ENCODE measurements at regions not wholly inside any gene's neighbourhood (a gene's known extent, or its start where the extent isn't known, plus 50 kb on each side); places are given as distances from the start of the nearest gene placed in this dataset.

DNA sequence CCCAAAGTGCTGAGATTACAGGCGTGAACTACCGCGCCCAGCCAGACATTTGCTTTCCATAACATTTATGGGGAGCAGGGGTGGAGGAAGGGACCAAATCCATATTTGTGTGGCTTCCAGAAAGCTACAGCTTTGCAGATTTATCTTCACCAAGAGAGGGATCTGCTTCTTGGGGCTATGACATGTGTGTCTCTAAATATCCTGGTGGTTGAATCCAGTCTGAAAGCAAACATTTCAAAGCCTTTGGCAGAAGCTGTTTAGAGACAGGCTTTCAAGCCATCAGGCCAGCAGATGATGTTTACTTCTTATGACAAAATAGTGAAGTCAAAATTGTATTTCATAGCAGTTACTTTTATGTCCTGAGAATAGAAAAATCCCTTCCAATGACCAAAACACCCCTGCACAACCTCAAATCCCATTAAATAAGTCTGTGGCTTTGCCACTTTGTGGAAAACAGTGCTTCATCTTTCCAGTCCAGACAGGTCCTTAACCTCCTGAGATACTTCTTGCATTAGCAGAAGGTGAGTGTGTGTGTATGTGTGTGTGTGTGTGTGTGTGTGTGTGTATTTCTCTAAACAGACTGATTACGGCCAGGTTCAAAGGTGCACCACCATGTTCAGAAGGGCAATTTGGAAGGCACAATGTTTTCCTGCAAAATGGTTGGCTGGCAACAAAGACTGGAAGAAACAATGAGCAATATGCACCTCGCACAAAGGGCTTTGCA lies 191.4 kb upstream of the LRIG1 start:
- DNase-seq (no peak), ATAC-seq (no peak)
- H3K36me3 Mint-ChIP-seq = no peaks in the 10 kb centered on the region
- H3K4me3 Mint-ChIP-seq = no peak overlapping the region
- no peaks in the 10 kb centered on the region for H3K4me1 Mint-ChIP-seq
- peaks cover 7 to 19% (median 16%) of the 10 kb centered on the region in 5 donors for H3K27me3 Mint-ChIP-seq
- no peaks in the 10 kb centered on the region for H3K9me3 Mint-ChIP-seq
- POLR2A ChIA-PET = no interaction called here
- no peak overlapping the region for H3K27ac Mint-ChIP-seq

DNA sequence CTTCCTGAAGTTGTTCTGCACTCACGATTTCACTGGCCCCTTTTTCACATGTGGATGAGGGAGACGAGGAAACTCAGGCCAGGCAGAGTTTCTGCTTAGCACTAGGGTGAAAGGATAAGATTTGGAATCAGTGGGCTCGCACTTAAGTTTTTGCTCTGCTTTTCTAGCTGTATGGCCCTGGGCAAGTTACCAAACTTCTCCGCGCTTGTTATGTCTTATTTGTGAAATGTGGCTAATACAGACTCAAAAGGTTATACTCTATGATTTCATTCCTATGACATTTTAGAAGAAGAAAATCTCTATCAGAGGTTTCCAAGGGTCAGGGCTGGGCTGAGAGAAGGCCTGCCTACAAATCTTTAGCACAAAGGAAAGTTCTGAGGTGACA lies 191.9 kb upstream of the LRIG1 start:
- Mint-ChIP-seq H3K4me1 (no peaks in the 10 kb centered on the region), H3K9me3 (no peaks in the 10 kb centered on the region), H3K27me3 (peaks cover 10 to 19% (median 16%) of the 10 kb centered on the region in 5 donors), H3K4me3 (no peak overlapping the region), H3K36me3 (no peaks in the 10 kb centered on the region), H3K27ac (no peak overlapping the region)
- no peak for ATAC-seq
- POLR2A ChIA-PET = no interaction called here
- no peak for DNase-seq

GRCh38 chr3:66693461-66694031 lies 192.7 kb upstream of the LRIG1 start:
- peaks cover 10 to 19% (median 16%) of the 10 kb centered on the region in 5 donors for H3K27me3 Mint-ChIP-seq
- POLR2A ChIA-PET = interaction anchor here (0.7 kb wide), 1 partner anchor 117 kb away, joined by 3 read pairs; no protein-coding TSS in a partner anchor
- H3K4me3 Mint-ChIP-seq = no peak overlapping the region
- ATAC-seq (no peak), DNase-seq (no peak)
- H3K9me3 Mint-ChIP-seq = no peaks in the 10 kb centered on the region
- H3K4me1 Mint-ChIP-seq = no peaks in the 10 kb centered on the region
- no peaks in the 10 kb centered on the region for H3K36me3 Mint-ChIP-seq
- H3K27ac Mint-ChIP-seq = no peak overlapping the region

DNA sequence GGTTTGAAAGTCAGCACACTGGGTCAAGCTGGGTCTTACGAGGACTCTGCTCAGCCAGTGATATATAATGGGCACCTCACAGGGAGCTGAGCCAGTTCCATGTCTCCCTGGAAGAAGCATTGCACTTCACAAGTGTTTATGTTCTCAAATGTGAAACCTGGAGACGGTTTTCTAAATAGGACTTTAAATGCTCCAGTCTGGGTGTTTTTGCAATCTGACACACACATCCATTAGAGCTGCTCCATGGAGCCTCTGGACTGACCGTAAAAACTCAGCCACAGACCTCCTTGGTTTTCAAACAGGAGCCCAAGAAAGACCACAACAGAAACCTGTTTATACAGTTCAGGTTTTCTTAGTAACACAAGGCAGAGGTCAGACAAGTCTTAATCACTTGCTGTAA lies 201.3 kb upstream of the LRIG1 start:
- no peaks in the 10 kb centered on the region for H3K4me1 Mint-ChIP-seq
- H3K27me3 Mint-ChIP-seq = peaks cover 0 to 2% (median 0%) of the 10 kb centered on the region in 5 donors
- H3K27ac Mint-ChIP-seq = no peak overlapping the region

DNA sequence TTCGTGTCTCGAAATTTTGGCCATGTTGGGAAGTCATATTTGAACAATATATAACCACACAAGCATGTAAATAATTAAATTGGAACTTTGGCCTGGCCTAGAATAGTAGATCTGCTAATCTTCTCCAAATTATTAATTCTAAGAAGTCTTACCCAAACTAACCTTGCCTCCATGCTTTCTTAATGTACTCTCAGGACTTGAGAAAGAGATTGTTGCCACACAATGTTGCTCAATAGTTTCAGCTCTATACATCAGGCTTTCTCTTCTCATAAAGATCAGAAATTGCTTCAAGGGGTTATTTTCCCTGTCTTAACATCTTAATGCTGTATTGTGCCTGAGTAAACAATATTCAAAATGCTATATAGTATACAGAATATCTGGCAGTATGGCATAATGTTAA lies 202.7 kb upstream of the LRIG1 start:
- Mint-ChIP-seq H3K4me1 (no peaks in the 10 kb centered on the region), H3K4me3 (no peak overlapping the region), H3K9me3 (peaks cover 0 to 1% (median 0%) of the 10 kb centered on the region in 9 donors), H3K36me3 (no peaks in the 10 kb centered on the region), H3K27ac (no peak overlapping the region), H3K27me3 (peaks cover 0 to 6% (median 3%) of the 10 kb centered on the region in 5 donors)
- POLR2A ChIA-PET = no interaction called here
- no peak for ATAC-seq
- no peak for DNase-seq

More for the DNA sequence above, 201.3 kb upstream of the LRIG1 start:
- Mint-ChIP-seq H3K9me3 (peaks cover 0 to 1% (median 0%) of the 10 kb centered on the region in 9 donors), H3K4me3 (no peak overlapping the region), H3K36me3 (no peaks in the 10 kb centered on the region)
- POLR2A ChIA-PET = no interaction called here
- no peak for DNase-seq
- ATAC-seq = no peak

DNA sequence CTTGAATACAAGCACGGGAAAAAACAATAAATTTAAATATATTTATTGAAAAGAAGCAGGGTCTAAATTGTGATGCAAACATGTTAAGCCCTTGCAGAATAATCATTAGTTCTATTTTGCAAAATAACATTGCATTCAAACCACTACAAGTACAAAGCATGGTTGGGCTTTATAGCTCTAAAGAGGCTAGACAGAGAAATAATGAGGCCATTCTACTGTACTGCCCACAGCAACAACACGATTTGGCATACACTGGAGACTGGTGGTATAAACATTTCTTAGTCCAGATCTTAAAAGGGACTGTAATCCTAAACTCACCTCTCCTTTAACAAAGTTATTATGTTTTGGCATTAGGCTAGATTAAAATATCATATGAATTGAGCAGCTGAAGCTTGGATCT lies 204.3 kb upstream of the LRIG1 start:
- H3K9me3 Mint-ChIP-seq = no peaks in the 10 kb centered on the region
- ATAC-seq (no peak), DNase-seq (no peak)
- H3K27ac Mint-ChIP-seq = no peak overlapping the region
- POLR2A ChIA-PET = no interaction called here
- no peaks in the 10 kb centered on the region for H3K36me3 Mint-ChIP-seq
- H3K4me1 Mint-ChIP-seq = no peaks in the 10 kb centered on the region
- no peak overlapping the region for H3K4me3 Mint-ChIP-seq
- peaks cover 0 to 6% (median 4%) of the 10 kb centered on the region in 5 donors for H3K27me3 Mint-ChIP-seq

DNA sequence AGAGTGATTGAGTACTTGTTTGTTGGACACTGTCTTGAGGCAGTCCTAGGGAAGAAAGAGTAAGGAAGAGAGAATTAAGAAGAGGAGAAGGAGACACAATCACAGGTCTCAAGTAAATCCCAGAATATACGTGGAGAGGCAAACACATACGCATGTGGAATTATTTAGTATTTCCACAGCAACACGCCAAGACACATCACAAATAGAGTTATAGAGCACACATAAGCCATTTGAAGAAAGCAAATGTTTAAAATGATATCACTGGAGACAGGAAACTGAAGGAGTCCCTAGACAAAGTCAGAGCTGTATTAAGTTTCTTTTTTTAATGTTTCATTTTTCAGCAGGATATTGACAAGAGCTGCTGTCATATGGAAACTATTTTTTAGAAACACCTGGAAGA lies 206.1 kb upstream of the LRIG1 start:
- POLR2A ChIA-PET = no interaction called here
- H3K36me3 Mint-ChIP-seq = no peaks in the 10 kb centered on the region
- peaks cover 0 to 8% (median 4%) of the 10 kb centered on the region in 5 donors for H3K27me3 Mint-ChIP-seq
- H3K4me1 Mint-ChIP-seq = no peaks in the 10 kb centered on the region
- ATAC-seq (no peak), DNase-seq (no peak)
- no peak overlapping the region for H3K27ac Mint-ChIP-seq
- no peak overlapping the region for H3K4me3 Mint-ChIP-seq
- H3K9me3 Mint-ChIP-seq = no peaks in the 10 kb centered on the region

DNA sequence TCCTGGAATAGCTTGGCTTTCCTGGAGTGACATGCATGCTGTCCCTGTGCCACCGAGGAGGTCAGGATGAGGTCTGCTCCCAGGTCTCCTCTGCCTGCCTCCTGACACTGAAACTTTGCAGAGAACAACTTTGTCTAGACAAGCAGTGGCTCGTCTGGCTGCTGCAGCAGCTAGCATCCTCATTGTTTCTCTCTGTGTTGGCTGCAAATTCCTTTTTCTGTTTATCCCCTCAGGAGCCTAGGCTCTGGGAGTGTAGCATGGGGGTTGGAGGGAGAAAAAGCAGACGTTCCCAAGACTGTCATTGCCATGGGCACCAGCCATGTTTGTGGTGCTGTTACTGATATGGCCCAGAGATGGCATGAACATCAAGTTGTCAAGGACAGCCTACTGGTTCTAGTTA lies 208.7 kb upstream of the LRIG1 start:
- Mint-ChIP-seq H3K36me3 (no peaks in the 10 kb centered on the region), H3K27me3 (peaks cover 0 to 8% (median 6%) of the 10 kb centered on the region in 5 donors), H3K4me1 (no peaks in the 10 kb centered on the region)

GRCh38 chr3:66712210-66712609 lies 211.4 kb upstream of the LRIG1 start:
- POLR2A ChIA-PET = no interaction called here
- H3K36me3 Mint-ChIP-seq = no peaks in the 10 kb centered on the region
- no peak for DNase-seq
- H3K27ac Mint-ChIP-seq = no peak overlapping the region
- no peaks in the 10 kb centered on the region for H3K4me1 Mint-ChIP-seq
- H3K9me3 Mint-ChIP-seq = no peaks in the 10 kb centered on the region
- ATAC-seq = no peak
- H3K27me3 Mint-ChIP-seq = peaks cover 0 to 11% (median 7%) of the 10 kb centered on the region in 5 donors
- no peak overlapping the region for H3K4me3 Mint-ChIP-seq

More for the DNA sequence above, 208.7 kb upstream of the LRIG1 start:
- POLR2A ChIA-PET = no interaction called here
- DNase-seq (no peak), ATAC-seq (no peak)
- Mint-ChIP-seq H3K9me3 (no peaks in the 10 kb centered on the region), H3K27ac (no peak overlapping the region), H3K4me3 (no peak overlapping the region)

- Mint-ChIP-seq H3K27me3 (peaks cover 0 to 7% (median 5%) of the 10 kb centered on the region in 5 donors), H3K36me3 (no peaks in the 10 kb centered on the region), H3K27ac (no peak overlapping the region), H3K9me3 (no peaks in the 10 kb centered on the region), H3K4me3 (no peak overlapping the region), H3K4me1 (no peaks in the 10 kb centered on the region)
- POLR2A ChIA-PET = no interaction called here
- no peak for DNase-seq
- no peak for ATAC-seq
These were observed 213.1 kb upstream of the LRIG1 start for GRCh38 chr3:66713921-66714320.

DNA sequence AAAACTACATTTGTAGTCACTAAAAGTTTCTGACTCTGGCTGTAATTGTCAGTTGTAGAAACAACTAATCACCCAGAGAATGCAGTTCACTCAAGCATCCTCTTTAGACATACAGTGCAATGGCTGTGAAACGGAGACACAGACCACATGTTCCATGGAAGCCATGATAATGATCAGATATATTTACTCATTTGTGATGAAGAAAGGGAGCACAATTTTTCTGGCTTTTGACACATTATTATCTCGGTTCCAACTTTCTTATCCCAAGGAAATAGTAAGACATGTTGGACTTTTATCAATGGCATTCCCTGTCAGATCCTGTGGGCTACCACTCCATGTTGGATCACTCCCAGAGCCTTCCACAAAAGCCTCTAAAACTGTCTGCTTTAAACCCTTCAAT lies 215.0 kb upstream of the LRIG1 start:
- peaks cover 3 to 18% (median 10%) of the 10 kb centered on the region in 5 donors for H3K27me3 Mint-ChIP-seq
- H3K4me3 Mint-ChIP-seq = no peak overlapping the region
- ATAC-seq = no peak
- DNase-seq = no peak
- no peak overlapping the region for H3K27ac Mint-ChIP-seq
- no peaks in the 10 kb centered on the region for H3K4me1 Mint-ChIP-seq
- POLR2A ChIA-PET = no interaction called here
- H3K9me3 Mint-ChIP-seq = no peaks in the 10 kb centered on the region
- H3K36me3 Mint-ChIP-seq = no peaks in the 10 kb centered on the region

DNA sequence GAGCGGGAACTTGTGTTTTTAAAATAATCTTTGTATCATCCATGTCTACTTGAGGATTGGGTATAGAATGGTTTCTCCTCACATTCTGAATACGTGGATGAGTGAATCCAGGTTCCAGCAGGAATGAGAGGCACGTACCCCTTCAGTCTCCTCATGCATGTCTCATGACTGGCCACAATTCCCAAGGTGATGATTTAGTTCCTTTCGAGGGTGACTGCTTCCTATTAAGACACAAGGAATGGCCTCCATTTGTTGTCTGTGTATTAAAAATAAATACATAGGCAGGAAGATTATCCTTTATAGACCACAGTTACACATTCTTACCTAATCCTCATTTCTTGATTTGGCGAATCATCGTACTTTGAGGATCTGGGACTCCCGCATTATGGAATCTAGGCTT lies 217.0 kb upstream of the LRIG1 start:
- H3K4me3 Mint-ChIP-seq = no peak overlapping the region
- no peaks in the 10 kb centered on the region for H3K9me3 Mint-ChIP-seq
- H3K4me1 Mint-ChIP-seq = no peaks in the 10 kb centered on the region
- H3K27ac Mint-ChIP-seq = no peak overlapping the region
- POLR2A ChIA-PET = no interaction called here
- no peak for DNase-seq
- peaks cover 7 to 31% (median 15%) of the 10 kb centered on the region in 5 donors for H3K27me3 Mint-ChIP-seq
- H3K36me3 Mint-ChIP-seq = no peaks in the 10 kb centered on the region
- no peak for ATAC-seq

DNA sequence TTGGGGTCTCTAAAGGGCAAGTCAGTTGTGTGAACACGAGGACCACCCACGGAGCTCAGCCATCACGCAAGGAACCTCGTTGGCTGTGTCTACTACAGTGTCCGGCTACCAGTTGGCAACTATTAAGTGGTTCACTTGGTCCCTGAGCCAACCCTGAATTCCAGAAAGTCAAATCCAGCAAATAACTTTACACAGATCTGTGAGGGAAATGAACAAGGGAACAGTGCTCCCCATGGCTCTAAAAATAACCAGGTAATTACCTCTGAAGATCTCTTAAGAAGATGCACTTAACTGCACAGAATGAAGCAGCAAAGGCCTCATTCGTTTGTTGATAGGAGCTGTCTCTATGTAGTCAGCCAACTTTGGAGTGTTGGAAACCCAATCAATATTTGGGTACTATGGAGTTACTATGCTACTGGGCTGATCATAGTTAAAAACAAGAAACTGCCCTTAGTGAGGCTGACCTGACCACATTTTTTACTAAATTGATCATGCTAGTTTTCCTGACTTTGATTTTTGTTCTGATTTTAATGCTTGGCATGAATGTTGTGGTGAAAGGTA lies 219.1 kb upstream of the LRIG1 start:
- ATAC-seq (no peak), DNase-seq (no peak)
- H3K4me1 Mint-ChIP-seq = no peaks in the 10 kb centered on the region
- peaks cover 5 to 37% (median 18%) of the 10 kb centered on the region in 5 donors for H3K27me3 Mint-ChIP-seq
- H3K27ac Mint-ChIP-seq = no peak overlapping the region
- H3K4me3 Mint-ChIP-seq = no peak overlapping the region
- POLR2A ChIA-PET = no interaction called here
- no peaks in the 10 kb centered on the region for H3K36me3 Mint-ChIP-seq
- H3K9me3 Mint-ChIP-seq = no peaks in the 10 kb centered on the region
